Right lobe of liver (tissue), 6 donors: ENCODE measurements at regions not wholly inside any gene's neighbourhood (a gene's known extent, or its start where the extent isn't known, plus 50 kb on each side); places are given as distances from the start of the nearest gene placed in this dataset.

ENCODE experiments used
- ATAC-seq, 4 donors: fragments of 200-7000 bp; cut with Tn5 transposase; one replicate each; pipeline ENCODE4 v1.9.1; 2020; ENCODE audit warnings: mild to moderate bottlenecking in 4 of 4, moderate library complexity in 4 of 4
- DNase-seq, 3 donors: peaks; one replicate each; pipeline ENCODE4 v3.0.0-alpha.2; 2020
- H3K27ac ChIP-seq, 3 donors: fragments of 200-600 bp; one replicate each; pipeline ENCODE4 v1.8.0; 2022
- H3K27me3 ChIP-seq, 2 donors: fragments of 200-600 bp; one replicate each; pipeline ENCODE4 v1.8.0; 2022
- H3K36me3 ChIP-seq, 4 donors: fragments of 200-600 bp; sonication (generic) in 1 of 4; one replicate each; pipeline versions ENCODE4 v1.5.1 to v1.8.0; 2017 to 2022; ENCODE audit warnings: control low read depth in 1 of 4
- H3K4me1 ChIP-seq, 4 donors: fragments of 200-600 bp; sonication (generic) in 1 of 4; one replicate each; pipeline versions ENCODE4 v1.5.1 to v1.8.0; 2017 to 2022; ENCODE audit warnings: control low read depth in 1 of 4
- H3K4me3 ChIP-seq, 3 donors: fragments of 200-600 bp; one replicate each; pipeline ENCODE4 v1.8.0; 2022
- H3K9me3 ChIP-seq, 4 donors: fragments of 200-600 bp; sonication (generic) in 1 of 4; one replicate each; pipeline versions ENCODE4 v1.5.1 to v1.8.0; 2017 to 2022; ENCODE audit warnings: control low read depth in 1 of 4
- POLR2A ChIP-seq: fragments of 450-650 bp; IDR thresholded peaks from one replicate; pipeline ENCODE4 v1.6.1; 2017; ENCODE audit warnings: antibody characterized with exemption, mild to moderate bottlenecking
- WGBS: methylation state at CpG from one replicate; pipeline ENCODE4 v1.1.6; 2018; ENCODE audit warnings: low coverage, low lambda C conversion rate; ENCODE audit not compliant: insufficient coverage; ENCODE audit errors: missing lambda C conversion rate; 5-methylcytosine and 5-hydroxymethylcytosine counted together
- intact Hi-C, 2 donors: fragments of 100-400 bp; cut with DNase I; formaldehyde crosslinking; loops; one replicate each; pipeline versions ENCODE4 v1.11.2 to v1.14.1; 2022
- TF ChIP-seq, protein P1 (sequence below), 4 donors: fragments of 200-600 bp in 3 of 4; fragments of 450-650 bp in 1 of 4; IDR thresholded peaks; one replicate each; pipeline versions ENCODE4 v1.5.1 to v1.8.0; 2016 to 2022; ENCODE audit warnings: antibody characterized with exemption in 4 of 4, mild to moderate bottlenecking in 2 of 4
- donor health status: DM: no; HTN: yes; CAD: no.
- donor health status: DM: no; HTN: no; CAD: no.
- donor health status: DM: no; HTN: no; CAD: no.
- donor health status: DM: no; HTN: yes; CAD: no.
- donor health status: DM: no; HTN: yes; CAD: no.

DNA sequence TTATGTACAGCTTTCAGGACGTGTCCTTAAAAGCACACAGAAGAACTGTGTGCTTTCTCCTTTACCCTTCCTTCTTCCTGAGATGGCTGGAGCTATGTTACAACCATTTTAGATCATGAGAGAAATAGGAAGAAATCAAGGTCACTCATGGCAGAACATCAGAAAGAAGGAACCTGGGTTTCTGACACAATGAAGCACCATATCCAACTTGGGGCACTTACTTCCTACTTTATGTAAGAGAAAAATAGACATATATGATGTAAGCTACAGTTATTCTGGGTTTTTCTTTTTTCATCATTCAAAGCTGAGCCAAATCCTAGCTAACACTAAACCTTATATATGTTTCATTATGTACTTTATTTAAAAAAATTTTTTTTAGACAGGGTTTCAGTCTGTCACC, 79.5 kb downstream of the FAM161A start:
- intact Hi-C loops: no loop called here
- no peaks in the 10 kb centered on the region for H3K36me3 ChIP-seq
- no peaks in the 10 kb centered on the region for H3K9me3 ChIP-seq
- H3K27ac ChIP-seq: no peak overlapping the region
- ATAC-seq (no peak), DNase-seq (no peak)
- H3K4me1 ChIP-seq: no peaks in the 10 kb centered on the region
- TF ChIP-seq, protein P1, sequence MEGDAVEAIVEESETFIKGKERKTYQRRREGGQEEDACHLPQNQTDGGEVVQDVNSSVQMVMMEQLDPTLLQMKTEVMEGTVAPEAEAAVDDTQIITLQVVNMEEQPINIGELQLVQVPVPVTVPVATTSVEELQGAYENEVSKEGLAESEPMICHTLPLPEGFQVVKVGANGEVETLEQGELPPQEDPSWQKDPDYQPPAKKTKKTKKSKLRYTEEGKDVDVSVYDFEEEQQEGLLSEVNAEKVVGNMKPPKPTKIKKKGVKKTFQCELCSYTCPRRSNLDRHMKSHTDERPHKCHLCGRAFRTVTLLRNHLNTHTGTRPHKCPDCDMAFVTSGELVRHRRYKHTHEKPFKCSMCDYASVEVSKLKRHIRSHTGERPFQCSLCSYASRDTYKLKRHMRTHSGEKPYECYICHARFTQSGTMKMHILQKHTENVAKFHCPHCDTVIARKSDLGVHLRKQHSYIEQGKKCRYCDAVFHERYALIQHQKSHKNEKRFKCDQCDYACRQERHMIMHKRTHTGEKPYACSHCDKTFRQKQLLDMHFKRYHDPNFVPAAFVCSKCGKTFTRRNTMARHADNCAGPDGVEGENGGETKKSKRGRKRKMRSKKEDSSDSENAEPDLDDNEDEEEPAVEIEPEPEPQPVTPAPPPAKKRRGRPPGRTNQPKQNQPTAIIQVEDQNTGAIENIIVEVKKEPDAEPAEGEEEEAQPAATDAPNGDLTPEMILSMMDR (IDR thresholded peaks at IDR 0.05): no peak
- TF ChIP-seq POLR2A: no peak
- 41% methylated on average over 1 of the region's 1 CpG for WGBS
- H3K27me3 ChIP-seq: no peaks in the 10 kb centered on the region
- no peak overlapping the region for H3K4me3 ChIP-seq

DNA sequence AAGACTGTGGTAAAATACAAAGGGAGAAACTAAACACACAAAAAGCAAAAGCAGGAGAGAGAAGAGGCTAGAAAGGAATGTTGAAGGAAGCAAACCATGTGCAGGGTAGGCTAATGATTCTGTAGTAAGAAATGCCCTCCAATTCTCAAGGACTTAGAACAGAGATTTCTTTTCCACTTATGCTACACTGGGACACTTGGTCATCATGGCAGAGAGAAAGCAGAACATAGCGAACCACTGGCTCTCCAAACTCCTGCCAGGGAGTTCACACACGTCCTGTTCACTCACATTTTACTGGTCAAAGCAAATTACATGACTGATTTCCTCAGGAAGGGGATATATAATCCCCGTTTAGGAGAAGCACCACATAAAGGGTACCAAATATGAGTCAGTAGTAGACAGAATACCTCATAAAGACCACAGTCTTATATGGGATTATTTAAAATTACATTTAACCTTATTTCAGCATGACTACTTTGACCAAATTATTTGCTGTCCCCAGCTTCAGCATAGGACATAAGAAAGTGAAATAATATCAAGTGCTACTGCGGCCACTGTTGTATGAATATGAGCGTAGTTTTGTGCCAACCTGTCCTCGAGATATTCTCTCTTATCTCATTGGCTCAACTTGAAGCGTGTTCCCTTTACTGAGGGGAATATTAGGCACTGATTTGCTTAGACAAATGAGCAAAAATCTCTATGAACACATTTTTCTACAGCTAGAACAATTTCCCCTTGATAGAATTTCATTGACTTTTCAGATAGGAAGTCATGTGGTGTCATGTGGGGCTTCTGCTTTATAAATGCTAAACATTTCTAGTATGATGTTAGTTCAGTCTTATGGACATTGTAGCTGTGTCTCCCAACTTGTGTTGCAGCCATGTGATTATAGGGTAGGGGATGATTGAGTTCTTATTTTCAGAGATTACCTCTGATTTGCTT, 81.7 kb downstream of the FAM161A start:
- H3K4me3 ChIP-seq: no peak overlapping the region
- H3K36me3 ChIP-seq: no peaks in the 10 kb centered on the region
- no peaks in the 10 kb centered on the region for H3K27me3 ChIP-seq
- no peaks in the 10 kb centered on the region for H3K4me1 ChIP-seq
- no peak for DNase-seq
- H3K27ac ChIP-seq: no peak overlapping the region
- WGBS: 64% methylated on average over 7 of the region's 7 CpGs
- intact Hi-C loops: no loop called here
- TF ChIP-seq, protein P1 (IDR thresholded peaks at IDR 0.05): no peak
- no peak for TF ChIP-seq POLR2A
- no peaks in the 10 kb centered on the region for H3K9me3 ChIP-seq
- no peak for ATAC-seq

DNA sequence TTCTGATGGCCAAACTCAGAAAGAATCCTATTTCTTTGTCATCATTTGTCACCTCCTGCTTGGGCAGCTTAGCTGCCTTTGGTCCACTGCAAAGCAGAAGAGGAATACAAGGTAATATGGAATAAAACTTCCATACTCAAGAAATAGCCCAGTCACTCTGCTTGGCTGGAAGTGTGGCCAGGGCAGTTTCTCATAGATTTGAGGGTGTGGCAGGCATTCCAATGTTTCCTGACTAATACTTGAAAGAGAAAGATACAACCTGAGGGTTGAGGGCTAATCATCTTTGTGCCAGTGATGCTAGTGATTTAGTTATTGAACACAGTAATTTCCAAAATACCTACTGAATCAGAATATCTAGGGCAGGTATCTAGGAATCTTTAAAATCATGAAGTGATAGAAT, 83.1 kb downstream of the FAM161A start:
- no peaks in the 10 kb centered on the region for H3K36me3 ChIP-seq
- no peaks in the 10 kb centered on the region for H3K4me1 ChIP-seq
- no peak overlapping the region for H3K27ac ChIP-seq
- H3K4me3 ChIP-seq: no peak overlapping the region
- no peaks in the 10 kb centered on the region for H3K9me3 ChIP-seq
- no peak for ATAC-seq
- H3K27me3 ChIP-seq: no peaks in the 10 kb centered on the region
- TF ChIP-seq, protein P1 (IDR thresholded peaks at IDR 0.05): no peak
- TF ChIP-seq POLR2A: no peak
- intact Hi-C loops: no loop called here
- no peak for DNase-seq

DNA sequence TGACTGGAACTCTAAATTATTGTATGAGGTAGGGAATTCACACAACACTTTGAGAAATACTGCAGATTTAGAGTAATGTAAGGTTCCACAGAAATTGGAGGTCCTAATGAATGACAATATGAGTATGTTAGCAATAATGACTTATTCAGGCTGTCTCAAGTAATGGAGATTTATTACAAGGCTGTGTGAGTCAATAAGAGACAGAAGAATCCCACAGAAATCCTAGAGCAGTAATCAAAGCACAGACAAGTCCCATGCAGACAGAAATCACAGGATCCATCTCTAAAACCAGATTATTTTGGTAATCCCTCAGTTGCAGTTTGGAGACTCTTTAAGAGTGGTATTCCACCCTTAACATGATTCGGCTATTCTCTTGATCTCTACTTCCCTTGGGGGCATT, 83.6 kb downstream of the FAM161A start:
- TF ChIP-seq, protein P1 (IDR thresholded peaks at IDR 0.05): no peak
- TF ChIP-seq POLR2A: no peak
- intact Hi-C loops: no loop called here
- Histone ChIP-seq H3K27ac (no peak overlapping the region), H3K4me1 (no peaks in the 10 kb centered on the region), H3K4me3 (no peak overlapping the region), H3K27me3 (no peaks in the 10 kb centered on the region), H3K36me3 (no peaks in the 10 kb centered on the region), H3K9me3 (no peaks in the 10 kb centered on the region)
- ATAC-seq (no peak), DNase-seq (no peak)
- 38% methylated on average over 1 of the region's 1 CpG for WGBS
